ENCODE measurements at regions not wholly inside any gene's neighbourhood (a gene's known extent, or its start where the extent isn't known, plus 50 kb on each side); places are given as distances from the start of the nearest gene placed in this dataset.

DNA sequence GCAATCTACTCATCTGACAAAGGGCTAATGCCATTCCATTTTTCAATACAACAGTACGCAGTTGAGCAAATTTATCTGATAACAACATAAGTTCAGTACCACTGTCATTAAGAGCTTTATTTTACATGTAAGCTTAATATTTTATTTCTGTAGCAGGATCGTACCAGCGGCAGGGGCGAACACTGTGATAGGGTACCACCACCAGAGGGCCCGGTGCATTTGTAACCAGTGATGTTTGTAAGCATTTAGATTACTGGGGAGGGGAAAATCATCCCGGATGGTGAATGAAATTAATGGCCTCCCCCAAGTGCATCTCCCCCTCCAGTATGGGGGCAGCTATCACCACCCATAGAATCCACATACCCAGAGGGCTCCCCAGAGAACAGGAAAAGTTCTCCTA lies 179.0 kb downstream of the ADGRA3 start:
- DNase-seq (ENCODE audit: low spot score) = no peak

DNA sequence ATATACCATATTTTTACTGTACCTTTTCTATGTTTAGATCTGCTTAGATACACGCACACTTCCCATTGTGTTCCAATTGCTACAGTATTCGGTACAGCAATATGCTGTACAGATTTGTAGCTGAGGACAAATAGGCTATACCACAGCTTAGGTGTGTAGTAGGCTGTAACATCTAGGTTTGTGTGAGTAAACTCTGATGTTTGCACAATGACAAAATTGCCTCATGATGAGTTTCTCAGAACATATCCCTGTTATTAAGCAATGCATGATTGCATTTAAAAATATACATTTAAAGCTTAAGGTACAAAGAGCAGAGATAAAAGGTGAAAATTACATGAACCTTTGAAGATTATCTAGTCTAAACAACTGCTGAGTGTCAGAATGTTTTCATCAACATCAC lies 181.7 kb downstream of the ADGRA3 start:
- DNase-seq (ENCODE audit: low spot score) = no peak

DNA sequence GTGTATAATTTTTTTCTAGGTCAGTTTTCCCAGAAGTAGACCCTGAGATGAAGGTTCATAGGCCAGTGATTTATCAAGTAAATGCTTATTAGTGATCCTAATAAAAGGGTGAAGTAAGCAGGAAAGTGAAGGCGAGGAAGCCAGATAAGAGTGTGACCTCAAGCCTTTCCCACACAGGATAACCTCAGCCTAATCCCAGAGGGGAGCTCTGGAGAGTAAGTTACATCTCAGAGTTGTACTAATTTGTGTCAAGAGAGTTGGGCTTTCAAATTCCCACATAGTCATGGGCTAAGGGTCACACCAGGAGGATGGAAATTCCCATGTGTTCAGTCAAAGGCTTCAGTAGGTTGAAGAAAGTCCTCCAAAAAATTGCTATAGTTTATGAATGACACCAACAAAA lies 191.4 kb downstream of the ADGRA3 start:
- DNase-seq (ENCODE audit: low spot score) = no peak

DNA sequence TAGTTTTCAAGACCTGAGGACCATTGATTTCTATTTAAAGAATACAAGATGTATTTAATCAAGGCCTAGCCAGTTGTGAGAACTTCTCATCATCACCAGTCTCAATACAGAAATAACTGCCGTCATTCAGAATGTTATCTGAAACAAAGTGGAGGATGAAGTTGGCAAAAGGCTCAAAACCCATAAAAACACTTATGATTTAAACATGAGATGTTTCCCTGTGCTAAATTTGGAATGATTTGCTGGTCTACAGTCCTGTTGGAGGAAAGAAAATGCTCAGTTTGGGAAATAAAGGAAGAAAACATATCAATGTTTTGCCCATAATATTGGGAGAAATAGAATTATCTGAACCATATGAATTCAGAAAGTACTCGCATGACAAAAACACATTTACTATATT lies 192.2 kb downstream of the ADGRA3 start:
- no peak for DNase-seq (ENCODE audit: low spot score)

DNA sequence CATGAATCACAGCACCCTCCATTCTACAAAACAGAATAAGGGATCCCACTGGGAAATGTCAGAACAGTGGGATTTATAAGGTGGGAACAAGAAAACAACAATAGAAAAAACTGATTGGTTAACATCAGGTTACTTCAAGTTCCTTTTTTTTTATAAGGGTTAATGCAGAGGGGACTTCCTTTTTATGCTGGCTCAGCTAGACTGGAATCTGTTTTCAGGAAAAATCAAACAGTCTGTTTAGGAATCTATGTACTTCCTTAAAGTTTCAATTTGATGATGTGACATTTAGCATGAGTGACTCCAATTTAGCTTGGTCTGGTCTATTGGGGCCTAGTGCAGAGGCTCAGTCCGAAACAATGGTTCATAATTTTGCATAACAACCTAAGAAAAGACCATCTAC lies 192.9 kb downstream of the ADGRA3 start:
- no peak for DNase-seq (ENCODE audit: low spot score)

DNA sequence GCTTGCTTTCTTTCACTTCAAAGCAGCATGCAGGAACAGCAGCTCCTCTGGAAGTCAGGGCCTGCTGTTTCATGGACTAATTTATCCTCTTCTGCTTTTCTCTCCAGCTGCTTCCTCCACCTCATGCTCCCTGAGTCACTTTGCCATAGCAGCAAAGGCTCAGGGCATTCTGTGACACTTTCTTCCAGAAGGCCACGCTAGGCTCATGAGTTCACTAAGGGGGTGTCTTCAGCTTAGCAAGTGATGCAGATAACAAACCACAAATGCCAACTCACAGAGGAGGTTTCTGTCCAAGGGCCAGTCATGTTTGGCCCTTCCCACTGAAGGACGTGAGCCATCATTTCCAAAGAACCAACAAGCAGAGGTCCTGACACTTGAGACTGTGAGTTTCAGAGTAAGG lies 200.2 kb downstream of the ADGRA3 start:
- DNase-seq (ENCODE audit: low spot score) = no peak

DNA sequence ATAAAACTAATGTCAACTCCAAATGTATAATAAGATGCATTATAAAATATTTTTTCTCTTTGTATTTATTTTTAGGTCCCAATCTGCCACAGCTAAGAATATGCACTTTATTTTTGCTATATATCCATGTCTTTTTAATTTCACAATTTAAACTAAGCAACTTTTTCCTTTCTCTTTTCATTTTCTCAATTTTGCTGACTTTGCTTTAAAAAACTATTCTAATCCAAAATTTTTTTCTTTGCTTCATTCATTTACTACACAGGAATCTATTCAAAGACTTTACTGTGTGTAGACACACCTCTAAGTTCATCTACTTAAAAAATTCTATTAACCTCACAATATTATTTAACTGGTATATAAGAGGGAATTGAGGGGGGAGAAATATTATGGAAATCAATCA lies 201.9 kb downstream of the ADGRA3 start:
- no peak for DNase-seq (ENCODE audit: low spot score)

DNA sequence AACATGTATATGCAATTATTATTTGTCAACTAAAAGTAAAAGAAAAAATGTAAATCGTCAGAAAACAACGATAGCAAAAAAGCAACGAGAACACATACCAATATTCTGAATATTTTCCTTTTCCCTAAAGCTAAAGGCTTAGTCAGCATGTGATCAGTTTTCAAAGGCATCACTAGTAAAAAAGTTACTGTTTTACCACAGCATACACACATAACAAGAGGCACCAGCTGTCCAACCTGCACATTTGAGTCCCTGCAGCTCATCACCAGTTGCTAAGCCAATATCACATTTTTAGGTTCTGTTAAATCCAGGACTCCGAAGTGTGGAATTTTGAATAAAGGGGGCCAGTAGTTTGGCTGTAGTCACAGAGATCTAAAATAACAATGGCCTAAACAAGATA lies 203.8 kb downstream of the ADGRA3 start:
- no peak for DNase-seq (ENCODE audit: low spot score)

DNA sequence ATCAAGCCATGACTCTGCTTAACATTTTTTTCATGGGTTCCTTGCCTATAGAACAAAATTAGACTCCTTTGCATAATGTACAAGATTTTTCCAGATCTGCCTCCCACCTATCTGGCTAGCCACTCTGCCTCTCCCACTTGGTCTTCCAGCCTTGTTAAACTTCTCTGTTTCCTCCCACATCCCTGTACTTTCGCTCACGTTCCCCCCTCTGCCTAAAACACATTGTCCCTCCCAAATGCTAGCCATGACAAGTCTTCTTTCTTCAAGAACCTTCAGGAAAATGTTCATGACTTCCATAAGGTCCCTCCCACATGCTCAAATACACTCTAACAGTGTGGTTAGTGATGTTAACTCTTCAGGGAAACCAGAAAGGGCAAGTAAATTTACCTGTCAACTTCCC lies 214.6 kb downstream of the ADGRA3 start:
- no peak for DNase-seq (ENCODE audit: low spot score)

DNA sequence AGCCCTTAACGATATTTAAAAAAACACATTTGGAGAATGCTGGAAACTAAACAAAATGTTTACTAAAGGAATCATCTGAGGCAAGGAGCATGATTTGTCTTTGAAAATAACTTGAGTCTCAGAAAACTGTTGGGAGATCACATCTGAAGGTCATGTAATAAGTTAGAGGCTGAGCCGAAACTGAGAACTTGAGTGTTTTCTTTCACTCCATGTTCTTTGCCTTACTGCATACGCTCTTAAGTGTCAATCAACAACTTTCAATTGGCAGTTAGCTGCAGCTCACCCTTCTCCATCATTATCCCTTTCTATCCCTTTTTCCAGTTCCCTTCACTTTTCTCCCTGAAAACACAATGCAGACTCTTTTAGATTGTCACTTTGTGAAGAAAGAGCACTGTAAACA lies 216.2 kb downstream of the ADGRA3 start:
- DNase-seq (ENCODE audit: low spot score) = no peak

DNA sequence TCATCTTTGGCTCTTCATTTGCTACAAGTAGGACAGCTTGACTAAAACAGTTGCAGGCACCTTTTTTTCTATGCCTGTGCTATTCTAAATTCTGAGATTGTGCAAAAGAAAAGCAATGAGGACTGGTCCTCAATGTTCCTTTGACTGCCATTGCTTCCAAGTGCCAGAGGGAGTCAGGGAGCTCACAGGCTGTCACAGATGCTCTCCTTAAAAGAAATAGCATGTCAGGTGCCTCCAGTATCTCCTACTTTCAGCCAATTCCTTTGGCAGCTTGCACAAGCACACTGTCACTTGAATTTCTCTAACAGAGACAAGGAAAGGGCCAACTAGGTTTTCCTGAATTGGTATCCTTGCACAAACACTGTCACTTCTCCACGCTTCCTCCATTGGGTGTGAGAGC lies 228.2 kb downstream of the ADGRA3 start:
- no peak for DNase-seq (ENCODE audit: low spot score)

DNA sequence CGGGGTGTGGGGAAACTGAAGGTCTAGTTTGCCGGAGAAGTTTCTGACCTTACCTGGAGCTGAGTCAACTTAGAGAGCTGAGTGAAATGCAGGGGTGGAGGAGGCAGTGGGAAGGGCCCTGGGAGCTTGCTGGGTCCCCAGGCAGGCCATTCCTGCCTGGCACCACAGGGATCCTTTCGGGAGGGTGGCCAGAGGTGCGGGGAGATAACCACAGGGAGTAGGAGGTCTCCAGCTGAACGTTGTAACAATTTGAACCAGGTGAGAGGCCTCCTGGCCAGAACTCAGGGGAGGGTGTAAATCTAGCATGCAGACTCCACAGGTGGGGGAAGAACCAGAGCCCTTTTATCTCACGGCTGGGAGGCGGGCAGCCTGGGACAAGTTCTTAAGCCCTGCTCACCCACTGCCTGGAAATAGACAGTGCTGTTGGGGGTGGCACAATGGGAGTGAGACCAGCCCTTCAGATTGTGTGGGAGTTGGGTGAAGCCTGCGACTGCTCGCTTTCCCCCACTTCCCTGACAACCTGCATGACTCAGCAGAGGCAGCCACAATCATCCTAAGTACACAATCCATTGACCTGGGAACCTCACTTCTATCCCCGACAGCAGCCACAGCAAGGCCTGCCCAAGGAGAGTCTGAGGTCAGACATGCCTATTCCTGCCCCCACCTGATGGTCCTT lies 247.4 kb downstream of the ADGRA3 start:
- DNase-seq (ENCODE audit: low spot score) = no peak

DNA sequence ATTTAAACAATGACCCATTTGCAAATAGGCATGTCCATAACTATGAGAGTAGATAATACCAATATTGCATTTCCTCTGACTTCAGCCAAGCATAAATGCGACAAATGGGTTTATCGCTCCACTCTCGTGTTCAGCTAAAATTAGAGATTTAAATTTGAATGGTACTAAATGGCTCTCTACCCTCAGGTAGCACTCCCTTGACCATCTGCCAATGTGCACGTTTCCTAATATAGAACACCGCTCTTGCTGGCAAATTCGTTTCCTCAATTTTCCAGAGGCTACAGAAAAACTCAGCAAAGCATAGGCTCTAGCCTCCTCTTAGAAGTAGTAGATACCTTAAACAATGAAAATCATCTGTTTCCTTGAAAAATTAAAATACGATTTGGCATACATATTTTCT lies 251.6 kb downstream of the ADGRA3 start:
- no peak for DNase-seq (ENCODE audit: low spot score)

DNA sequence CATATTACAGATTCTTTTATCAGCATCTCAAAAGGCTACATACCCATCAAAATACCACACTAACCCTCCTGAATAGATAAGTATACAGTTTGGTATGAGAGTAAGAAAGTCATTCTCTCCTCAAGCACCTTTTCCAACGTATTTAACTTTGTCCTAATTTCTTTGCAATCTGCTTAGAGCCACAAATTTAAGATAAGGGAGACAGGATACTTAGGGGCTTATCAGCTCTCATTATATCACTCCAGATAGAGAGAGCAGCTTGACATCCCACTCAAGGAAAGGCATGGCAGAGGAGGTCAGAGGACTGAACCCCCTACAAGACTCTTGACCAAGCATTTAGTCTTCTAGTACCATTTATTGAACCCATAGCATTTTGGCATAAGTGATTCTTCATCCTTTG lies 262.4 kb downstream of the ADGRA3 start:
- no peak for DNase-seq (ENCODE audit: low spot score)

DNA sequence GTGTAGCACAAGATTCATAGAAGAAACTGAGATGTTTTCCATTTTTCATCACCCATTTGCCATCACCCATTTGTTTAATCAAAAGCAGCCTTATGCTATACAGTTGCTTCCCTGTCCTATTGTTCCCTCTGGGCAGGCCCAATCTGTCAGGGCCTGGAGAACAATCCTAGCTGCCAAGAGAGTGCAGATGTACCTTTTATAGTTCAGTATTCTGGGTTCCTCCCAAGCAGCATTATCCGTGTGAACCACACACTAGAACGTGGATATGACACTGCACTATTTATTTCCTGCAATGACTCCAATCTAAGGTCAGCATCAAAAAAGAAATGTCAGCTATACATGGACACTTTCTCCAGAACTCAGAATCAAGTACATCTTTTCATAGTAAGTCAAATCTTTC lies 269.0 kb downstream of the ADGRA3 start:
- no peak for DNase-seq (ENCODE audit: low spot score)

DNA sequence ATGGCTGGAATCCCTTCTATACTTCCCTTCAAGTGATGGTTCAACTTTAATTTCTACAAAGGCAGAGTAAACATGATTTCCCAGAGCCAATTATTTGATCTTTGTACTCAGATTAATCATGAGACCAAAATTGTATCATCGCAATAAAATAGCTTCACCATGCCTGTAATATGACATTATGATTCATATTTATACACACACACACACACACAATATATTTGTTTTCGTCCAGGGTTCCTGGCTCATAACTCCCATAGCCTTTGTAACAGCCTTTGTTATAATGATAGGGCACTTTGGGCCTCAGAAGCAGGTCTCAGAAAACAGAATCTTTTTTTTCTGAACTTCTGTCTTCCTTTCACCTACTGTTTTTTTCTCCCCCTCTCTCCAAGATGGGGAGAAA lies 270.6 kb downstream of the ADGRA3 start:
- no peak for DNase-seq (ENCODE audit: low spot score)

DNA sequence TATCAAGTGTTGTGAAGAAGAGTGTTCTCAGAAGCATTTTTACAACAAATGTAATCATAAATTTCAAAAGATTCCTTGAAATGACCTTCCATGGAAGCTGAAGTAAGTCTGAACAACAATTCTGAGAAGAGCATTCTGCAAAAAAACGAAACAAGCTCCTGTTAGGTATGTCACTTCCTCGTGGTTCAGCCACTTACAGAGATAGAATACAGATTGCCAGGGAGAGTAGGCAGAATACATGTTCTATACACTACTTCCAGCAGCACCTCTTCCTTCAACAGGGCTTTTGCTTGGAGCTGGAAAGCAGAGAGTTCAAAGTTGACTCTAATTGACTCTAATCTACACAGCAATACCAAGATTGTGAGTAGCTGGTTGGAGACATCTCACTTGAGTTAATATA lies 274.5 kb downstream of the ADGRA3 start:
- no peak for DNase-seq (ENCODE audit: low spot score)

DNA sequence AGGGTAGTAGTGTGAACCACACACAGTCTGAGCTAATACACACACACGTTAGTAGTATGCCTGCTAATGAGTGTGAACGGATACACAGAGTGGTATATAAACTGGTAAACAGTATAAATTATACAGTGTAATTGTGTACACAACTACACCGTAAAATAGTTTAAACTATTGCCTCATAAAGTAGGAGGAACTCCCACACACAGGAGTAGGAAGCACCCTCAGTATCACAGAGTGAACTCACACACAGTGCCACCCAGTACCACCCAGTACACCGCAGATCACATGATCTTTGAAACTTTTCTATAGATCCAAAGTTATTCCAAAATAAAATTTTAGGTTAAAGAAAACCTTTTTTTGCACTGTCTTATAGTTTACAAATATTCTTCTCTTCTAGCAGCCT lies 275.1 kb downstream of the ADGRA3 start:
- no peak for DNase-seq (ENCODE audit: low spot score)

DNA sequence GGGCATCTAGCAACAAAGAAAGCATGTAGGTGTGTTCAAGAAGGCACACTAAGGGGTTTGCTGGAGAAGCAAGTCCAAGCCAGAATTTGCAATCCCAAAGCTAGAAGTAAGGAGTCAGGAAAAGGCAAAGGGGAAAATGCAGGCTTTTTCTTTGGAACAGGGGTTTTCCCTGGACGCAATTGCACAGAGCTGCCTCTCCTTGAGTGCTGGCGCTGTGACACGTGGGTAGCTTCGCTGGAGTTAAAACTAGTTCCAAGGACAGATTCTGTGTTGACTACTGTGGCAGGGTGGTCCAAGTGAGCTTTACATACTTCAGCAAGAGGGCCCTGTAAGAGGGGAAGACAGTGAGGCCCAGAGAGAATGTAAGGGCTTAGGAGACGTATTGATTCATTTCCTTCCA lies 277.1 kb downstream of the ADGRA3 start:
- DNase-seq (ENCODE audit: low spot score) = no peak

DNA sequence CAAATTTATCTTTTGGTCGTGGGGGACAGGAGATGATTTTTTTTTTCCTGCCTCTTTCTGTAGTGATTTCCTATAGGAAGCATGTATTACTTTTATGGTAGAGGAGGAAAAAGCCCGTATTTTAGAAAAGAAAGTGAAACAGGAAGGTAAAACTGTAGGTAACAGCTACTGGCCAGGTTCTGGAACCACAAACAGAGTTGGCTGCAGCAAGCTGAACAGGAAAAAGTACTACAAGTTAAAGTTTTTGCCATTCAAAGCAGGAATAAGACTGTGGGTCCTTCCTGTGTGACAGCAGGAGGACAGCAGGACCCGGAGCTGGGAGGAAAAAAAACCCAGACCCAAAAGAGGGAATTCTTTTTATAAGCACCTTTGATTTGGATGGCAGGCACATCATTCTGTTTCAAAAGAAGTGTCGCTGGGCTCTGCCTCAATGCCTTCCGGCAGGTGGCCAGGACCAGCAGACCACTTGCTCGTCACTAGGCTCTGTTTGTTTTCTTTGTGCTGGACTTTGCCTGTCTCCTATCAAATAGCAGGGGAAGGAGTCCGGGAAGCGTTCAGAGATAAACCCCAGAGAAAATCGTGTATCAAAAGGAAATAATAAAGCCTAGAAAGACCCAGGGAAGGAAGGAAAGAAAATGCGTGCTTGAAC lies 277.9 kb downstream of the ADGRA3 start:
- DNase-seq (ENCODE audit: low spot score) = no peak

DNA sequence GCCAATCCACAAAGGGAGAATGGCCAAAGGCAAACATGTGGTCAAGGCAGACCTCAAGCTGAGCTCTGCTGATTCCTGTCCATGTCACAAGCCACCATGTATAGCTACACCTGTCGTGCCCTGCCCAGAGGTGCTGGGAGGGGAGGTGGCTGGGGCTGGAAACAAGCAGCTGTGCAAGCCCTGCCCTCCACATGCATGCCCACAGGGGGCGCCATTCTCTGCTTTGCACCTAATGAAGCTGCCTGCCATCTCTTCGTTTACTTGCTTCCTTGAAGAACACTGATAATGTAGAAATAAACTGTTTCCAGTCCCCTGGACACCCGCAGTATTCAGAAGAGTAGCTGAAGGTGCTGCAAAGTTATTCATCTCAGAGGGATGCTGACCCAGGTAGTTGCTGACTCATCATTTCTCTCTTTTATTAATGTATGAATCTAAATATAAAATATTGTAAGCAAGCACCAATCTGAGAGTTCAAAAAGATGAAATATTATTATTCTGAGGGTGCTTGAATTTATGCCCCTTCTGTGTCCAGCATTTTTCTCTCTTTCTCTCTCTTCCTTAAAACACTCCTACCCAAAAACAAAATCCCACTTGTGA lies 278.6 kb downstream of the ADGRA3 start:
- peak; percentile 9 for DNase-seq (ENCODE audit: low spot score)

DNA sequence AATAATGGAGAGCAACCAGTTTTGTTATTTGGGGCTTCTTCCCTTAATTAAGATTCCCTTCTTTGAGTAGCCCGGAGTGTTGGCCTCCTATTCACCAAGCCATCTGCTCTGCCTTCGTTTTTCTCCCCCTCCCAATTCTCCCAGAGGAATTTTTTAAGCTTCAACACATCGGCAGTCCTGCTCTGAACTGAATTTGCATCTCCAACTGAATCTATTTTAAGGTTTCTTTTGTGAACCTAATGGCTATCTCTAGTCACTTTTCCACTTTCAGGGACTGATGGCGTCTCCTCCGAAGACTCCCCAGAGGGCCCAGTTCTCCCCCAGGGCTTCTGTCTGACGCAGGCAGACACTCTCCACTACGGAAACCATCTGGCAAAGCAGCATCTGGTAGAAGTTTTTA lies 280.2 kb downstream of the ADGRA3 start:
- DNase-seq (ENCODE audit: low spot score) = no peak

DNA sequence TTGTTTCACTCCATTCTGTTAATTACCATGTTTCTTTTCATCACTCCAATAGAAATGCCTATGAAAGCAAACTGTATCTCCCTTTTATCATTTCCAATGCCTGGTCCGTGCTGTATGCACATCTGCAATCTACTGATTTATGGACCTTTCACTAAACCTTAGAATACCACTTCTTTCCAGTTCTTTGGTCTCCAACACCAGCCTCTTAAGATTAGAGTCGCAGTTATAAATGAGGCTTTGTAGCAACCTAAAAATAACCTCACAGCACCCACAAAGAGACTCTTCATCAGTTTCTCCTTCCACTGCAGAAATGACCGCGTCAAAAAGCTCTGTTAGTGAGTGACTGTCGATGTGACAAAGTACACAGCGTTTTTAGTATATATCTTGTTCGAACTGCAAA lies 282.6 kb downstream of the ADGRA3 start:
- peak; percentile 18 for DNase-seq (ENCODE audit: low spot score)

DNA sequence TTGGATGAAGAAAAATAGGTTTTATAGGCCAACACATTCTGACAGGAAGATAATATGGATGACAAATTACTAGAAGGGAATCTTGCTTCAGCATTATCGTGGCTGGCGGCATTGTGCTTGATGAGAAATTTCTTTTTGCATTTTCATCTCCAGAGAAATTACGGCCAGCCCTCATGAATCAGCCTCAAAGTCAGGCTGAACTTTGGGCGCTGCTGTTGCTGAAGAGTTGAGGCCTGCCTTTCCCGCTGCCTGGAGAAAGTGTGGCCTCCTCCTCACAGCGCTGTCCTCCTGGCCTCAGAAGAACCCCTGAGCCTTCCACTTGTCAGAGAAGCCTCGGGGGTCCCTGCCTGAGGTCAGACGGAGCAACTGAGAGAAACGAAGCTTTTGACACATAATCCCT lies 272.4 kb upstream of the KCNIP4 start:
- no peak for DNase-seq (ENCODE audit: low spot score)

Data from putamen (tissue), 1 donor.